Ishikawa (cell line): ENCODE measurements at regions not wholly inside any gene's neighbourhood (a gene's known extent, or its start where the extent isn't known, plus 50 kb on each side); places are given as distances from the start of the nearest gene placed in this dataset.

ENCODE experiments used
- CEBPB ChIP-seq: IDR thresholded peaks from 2 replicates; pipeline ENCODE4 v1.6.1; 2012
- EGR1 ChIP-seq: IDR thresholded peaks from 2 replicates; pipeline ENCODE4 v1.6.1; 2012
- EP300 ChIP-seq: IDR thresholded peaks from 2 replicates; pipeline ENCODE4 v1.6.1; 2012; ENCODE audit warnings: borderline replicate concordance
- NFIC ChIP-seq: IDR thresholded peaks from 2 replicates; pipeline ENCODE4 v1.6.1; 2012
- RAD21 ChIP-seq: IDR thresholded peaks from 2 replicates; pipeline ENCODE4 v1.6.1; 2012; ENCODE audit warnings: low read depth
- TAF1 ChIP-seq: IDR thresholded peaks from 2 replicates; pipeline ENCODE4 v1.6.1; 2012; ENCODE audit warnings: low read depth, mild to moderate bottlenecking
- TCF12 ChIP-seq: IDR thresholded peaks from 2 replicates; pipeline ENCODE4 v1.6.1; 2012; ENCODE audit warnings: low read depth
- TF ChIP-seq, protein P1 (sequence below): IDR thresholded peaks from 2 replicates; pipeline ENCODE4 v1.6.1; 2012; ENCODE audit warnings: low read depth, mild to moderate bottlenecking
- TF ChIP-seq, protein P2 (sequence below): IDR thresholded peaks from 2 replicates; pipeline ENCODE4 v1.6.1; 2012

DNA sequence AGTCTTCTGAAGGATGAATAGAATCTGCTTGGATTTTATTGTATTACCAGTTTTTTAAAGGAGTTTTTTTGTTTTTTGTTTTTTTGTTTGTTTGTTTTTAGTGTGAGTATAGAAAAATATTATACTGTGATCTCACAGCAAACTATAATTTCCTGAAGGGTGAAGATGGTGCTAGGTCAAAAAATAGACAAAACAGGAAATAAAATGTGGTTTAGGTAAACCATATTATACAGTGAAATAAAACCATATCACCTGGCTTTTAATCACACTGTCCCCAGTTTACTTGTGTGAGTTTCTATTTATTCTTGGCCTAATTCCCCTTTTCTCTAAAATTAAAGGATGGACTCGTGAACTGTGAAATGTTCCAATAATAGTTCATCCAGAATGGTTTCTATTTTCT is 841.3 kb upstream of the CTNND2 start:
- TF ChIP-seq RAD21: no peak
- TF ChIP-seq, protein P1, sequence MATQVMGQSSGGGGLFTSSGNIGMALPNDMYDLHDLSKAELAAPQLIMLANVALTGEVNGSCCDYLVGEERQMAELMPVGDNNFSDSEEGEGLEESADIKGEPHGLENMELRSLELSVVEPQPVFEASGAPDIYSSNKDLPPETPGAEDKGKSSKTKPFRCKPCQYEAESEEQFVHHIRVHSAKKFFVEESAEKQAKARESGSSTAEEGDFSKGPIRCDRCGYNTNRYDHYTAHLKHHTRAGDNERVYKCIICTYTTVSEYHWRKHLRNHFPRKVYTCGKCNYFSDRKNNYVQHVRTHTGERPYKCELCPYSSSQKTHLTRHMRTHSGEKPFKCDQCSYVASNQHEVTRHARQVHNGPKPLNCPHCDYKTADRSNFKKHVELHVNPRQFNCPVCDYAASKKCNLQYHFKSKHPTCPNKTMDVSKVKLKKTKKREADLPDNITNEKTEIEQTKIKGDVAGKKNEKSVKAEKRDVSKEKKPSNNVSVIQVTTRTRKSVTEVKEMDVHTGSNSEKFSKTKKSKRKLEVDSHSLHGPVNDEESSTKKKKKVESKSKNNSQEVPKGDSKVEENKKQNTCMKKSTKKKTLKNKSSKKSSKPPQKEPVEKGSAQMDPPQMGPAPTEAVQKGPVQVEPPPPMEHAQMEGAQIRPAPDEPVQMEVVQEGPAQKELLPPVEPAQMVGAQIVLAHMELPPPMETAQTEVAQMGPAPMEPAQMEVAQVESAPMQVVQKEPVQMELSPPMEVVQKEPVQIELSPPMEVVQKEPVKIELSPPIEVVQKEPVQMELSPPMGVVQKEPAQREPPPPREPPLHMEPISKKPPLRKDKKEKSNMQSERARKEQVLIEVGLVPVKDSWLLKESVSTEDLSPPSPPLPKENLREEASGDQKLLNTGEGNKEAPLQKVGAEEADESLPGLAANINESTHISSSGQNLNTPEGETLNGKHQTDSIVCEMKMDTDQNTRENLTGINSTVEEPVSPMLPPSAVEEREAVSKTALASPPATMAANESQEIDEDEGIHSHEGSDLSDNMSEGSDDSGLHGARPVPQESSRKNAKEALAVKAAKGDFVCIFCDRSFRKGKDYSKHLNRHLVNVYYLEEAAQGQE: no peak
- no peak for TF ChIP-seq CEBPB
- no peak for TF ChIP-seq NFIC
- no peak for TF ChIP-seq EP300
- no peak for TF ChIP-seq TAF1
- TF ChIP-seq EGR1: no peak
- no peak for TF ChIP-seq TCF12
- TF ChIP-seq, protein P2, sequence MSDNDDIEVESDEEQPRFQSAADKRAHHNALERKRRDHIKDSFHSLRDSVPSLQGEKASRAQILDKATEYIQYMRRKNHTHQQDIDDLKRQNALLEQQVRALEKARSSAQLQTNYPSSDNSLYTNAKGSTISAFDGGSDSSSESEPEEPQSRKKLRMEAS: no peak
